H1 (cell line): ENCODE measurements at regions not wholly inside any gene's neighbourhood (a gene's known extent, or its start where the extent isn't known, plus 50 kb on each side); places are given as distances from the start of the nearest gene placed in this dataset.

Source experiments
- CEBPB ChIP-seq: IDR thresholded peaks from 2 replicates; pipeline ENCODE4 v1.6.1; 2012; ENCODE audit warnings: low read depth, low read length
- CHD2 ChIP-seq: IDR thresholded peaks from 2 replicates; pipeline ENCODE4 v1.6.1; 2012; ENCODE audit warnings: low read length, improper control_type of control experiment
- CHD7 ChIP-seq: fragments of 300-600 bp; sonication (generic); IDR thresholded peaks from 2 replicates; pipeline ENCODE4 v1.7.1; 2012; ENCODE audit warnings: low read length, moderate library complexity, mild to moderate bottlenecking, inconsistent platforms; ENCODE audit not compliant: insufficient replicate concordance
- CTCF ChIP-seq, 3 experiments: IDR thresholded peaks; 1 replicate in 2 of 3; 2 replicates in 1 of 3; pipeline versions ENCODE4 v1.5.1 to v1.6.1; 2011; ENCODE audit warnings: low read length in 3 of 3, mild to moderate bottlenecking in 3 of 3, inconsistent platforms in 2 of 3, low read depth in 1 of 3, moderate library complexity in 1 of 3; ENCODE audit not compliant: insufficient read depth in 1 of 3; ENCODE audit errors: control extremely low read depth in 1 of 3
- EGR1 ChIP-seq: IDR thresholded peaks from 2 replicates; pipeline ENCODE4 v1.6.1; 2011; ENCODE audit warnings: low read depth, low read length, borderline replicate concordance
- GABPA ChIP-seq: IDR thresholded peaks from 2 replicates; pipeline ENCODE4 v1.6.1; 2011; ENCODE audit warnings: mild to moderate bottlenecking, low read length, moderate library complexity, borderline replicate concordance; ENCODE audit not compliant: insufficient read depth
- KDM1A ChIP-seq: fragments of 200-600, 300-600 bp; sonication (generic); IDR thresholded peaks from 2 replicates; pipeline ENCODE4 v1.7.1; 2016; ENCODE audit warnings: mild to moderate bottlenecking, low read length, borderline replicate concordance
- PHF8 ChIP-seq: fragments of 200-600 bp; sonication (generic); conservative IDR thresholded peaks from 2 replicates; pipeline ENCODE4 v1.7.1; 2012; ENCODE audit warnings: low read depth, mild to moderate bottlenecking, inconsistent platforms, low read length, moderate library complexity
- TF ChIP-seq, protein P1 (sequence below): IDR thresholded peaks from 2 replicates; pipeline ENCODE4 v1.6.1; 2012; ENCODE audit warnings: inconsistent platforms

DNA sequence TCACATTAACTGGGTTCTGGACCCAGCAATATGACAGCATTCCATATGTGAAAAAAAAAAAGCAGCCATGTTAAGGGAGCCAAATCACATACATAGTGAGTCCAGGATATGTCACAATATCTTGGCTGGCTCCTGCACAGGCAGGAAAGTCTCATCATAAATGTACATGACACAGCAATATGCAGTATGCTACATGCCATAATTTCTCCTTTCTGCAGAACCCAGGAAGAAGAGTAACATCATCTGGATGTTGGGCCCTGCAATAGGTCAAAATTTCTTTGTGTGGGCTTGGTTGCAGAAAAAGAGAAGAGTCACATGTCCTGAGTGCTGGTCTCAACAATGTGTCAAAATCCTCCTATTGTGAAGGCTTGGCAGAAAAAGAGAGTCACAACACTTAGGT, 902.8 kb upstream of the AMELY start (continued):
- TF ChIP-seq CHD7 (no peak), GABPA (no peak), CHD2 (no peak), CTCF (IDR thresholded peaks at IDR 0.05; ENCODE audit: control extremely low read depth in 1 of 3, insufficient read depth in 1 of 3, low read depth in 1 of 3, low read length in 3 of 3) (no peak), EGR1 (no peak), CEBPB (no peak), KDM1A (no peak), PHF8 (no peak)
- TF ChIP-seq, protein P1, sequence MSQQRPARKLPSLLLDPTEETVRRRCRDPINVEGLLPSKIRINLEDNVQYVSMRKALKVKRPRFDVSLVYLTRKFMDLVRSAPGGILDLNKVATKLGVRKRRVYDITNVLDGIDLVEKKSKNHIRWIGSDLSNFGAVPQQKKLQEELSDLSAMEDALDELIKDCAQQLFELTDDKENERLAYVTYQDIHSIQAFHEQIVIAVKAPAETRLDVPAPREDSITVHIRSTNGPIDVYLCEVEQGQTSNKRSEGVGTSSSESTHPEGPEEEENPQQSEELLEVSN = no peak
